ENCODE measurements at regions not wholly inside any gene's neighbourhood (a gene's known extent, or its start where the extent isn't known, plus 50 kb on each side); places are given as distances from the start of the nearest gene placed in this dataset.

DNA sequence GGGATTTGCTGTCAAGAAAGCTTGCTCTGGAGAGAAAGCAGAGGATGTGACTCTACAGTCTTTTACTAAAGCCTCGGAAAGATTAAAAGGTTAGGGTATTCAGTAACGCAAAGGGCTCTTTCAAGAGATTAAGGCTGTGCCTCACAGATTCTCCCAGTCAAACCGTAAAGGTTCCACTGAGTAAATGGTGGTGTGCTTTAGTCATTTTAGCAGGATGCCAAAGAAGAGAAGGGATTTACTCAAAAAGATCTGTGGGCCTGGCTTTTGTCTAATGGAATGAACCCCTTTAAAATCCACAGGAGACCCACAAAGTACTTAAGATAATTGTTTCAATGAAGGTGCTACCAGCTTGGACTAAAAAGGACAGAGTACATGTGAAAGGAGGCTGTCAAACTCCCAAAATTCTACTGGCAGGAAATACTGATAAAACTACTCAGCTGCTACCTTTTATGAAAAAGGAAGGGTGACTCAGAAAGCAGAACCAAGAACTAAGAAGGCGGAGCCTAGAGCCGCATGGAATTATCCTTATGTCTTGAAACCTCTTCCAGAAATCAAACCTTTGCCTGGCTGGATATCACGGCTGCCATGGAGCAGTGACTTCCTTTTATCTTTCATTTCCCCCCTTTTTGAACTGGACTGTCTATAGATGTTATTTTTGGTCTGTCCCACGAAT, 670.2 kb upstream of the ZEB2 start:
- Histone ChIP-seq H3K27ac (ENCODE audit: low read depth, low read length) (no peak overlapping the region), H3K9me3 (ENCODE audit: control insufficient read depth in 1 of 2, insufficient read depth in 1 of 2, low read depth in 1 of 2, low read length in 2 of 2) (no peaks in the 10 kb centered on the region), H3K79me2 (ENCODE audit: insufficient read depth, low read length) (no peaks in the 10 kb centered on the region), H3K4me2 (ENCODE audit: low read length) (no peak overlapping the region), H3K4me3 (replicated peaks in 1 of 2; ENCODE audit: low read depth in 1 of 2, low read length in 2 of 2) (no peak overlapping the region), H3K36me3 (ENCODE audit: control insufficient read depth in 1 of 2, insufficient read depth in 2 of 2, low read length in 2 of 2) (no peaks in the 10 kb centered on the region), H3K9me2 (ENCODE audit: insufficient read depth) (no peaks in the 10 kb centered on the region), H3K9ac (ENCODE audit: low read length) (no peak overlapping the region), H4K20me1 (ENCODE audit: insufficient read depth) (no peaks in the 10 kb centered on the region), H3K4me1 (ENCODE audit: control insufficient read depth in 1 of 2, insufficient read depth in 2 of 2, low read length in 2 of 2) (no peaks in the 10 kb centered on the region), H3K27me3 (ENCODE audit: insufficient read depth, low read length) (no peaks in the 10 kb centered on the region), H2AFZ (ENCODE audit: low read depth, low read length, poor library complexity, severe bottlenecking) (no peak overlapping the region)
- RAD21 ChIA-PET (ENCODE audit: low non-redundant PET in 1 of 2, low total read pairs in 2 of 2, uncharacterized antibody in 2 of 2, unreplicated experiment in 2 of 2): no interaction called here
- POLR2A ChIA-PET: no interaction called here
- intact Hi-C loops (cut with micrococcal nuclease): no loop called here
- TF ChIP-seq FOSL1 (IDR thresholded peaks at IDR 0.05; ENCODE audit: low read depth) (no peak), CEBPB (IDR thresholded peaks at IDR 0.05; ENCODE audit: low read depth) (no peak), TCF7L2 (IDR thresholded peaks at IDR 0.05; ENCODE audit: borderline replicate concordance, extremely low read depth, insufficient read depth, insufficient read length) (no peak), POLR2A (IDR thresholded peaks at IDR 0.05; ENCODE audit: borderline replicate concordance, extremely low read depth, insufficient read depth, insufficient read length) (no peak)
- TF ChIP-seq, protein P1, sequence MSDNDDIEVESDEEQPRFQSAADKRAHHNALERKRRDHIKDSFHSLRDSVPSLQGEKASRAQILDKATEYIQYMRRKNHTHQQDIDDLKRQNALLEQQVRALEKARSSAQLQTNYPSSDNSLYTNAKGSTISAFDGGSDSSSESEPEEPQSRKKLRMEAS (IDR thresholded peaks at IDR 0.05): no peak
- TF ChIP-seq, protein P2, sequence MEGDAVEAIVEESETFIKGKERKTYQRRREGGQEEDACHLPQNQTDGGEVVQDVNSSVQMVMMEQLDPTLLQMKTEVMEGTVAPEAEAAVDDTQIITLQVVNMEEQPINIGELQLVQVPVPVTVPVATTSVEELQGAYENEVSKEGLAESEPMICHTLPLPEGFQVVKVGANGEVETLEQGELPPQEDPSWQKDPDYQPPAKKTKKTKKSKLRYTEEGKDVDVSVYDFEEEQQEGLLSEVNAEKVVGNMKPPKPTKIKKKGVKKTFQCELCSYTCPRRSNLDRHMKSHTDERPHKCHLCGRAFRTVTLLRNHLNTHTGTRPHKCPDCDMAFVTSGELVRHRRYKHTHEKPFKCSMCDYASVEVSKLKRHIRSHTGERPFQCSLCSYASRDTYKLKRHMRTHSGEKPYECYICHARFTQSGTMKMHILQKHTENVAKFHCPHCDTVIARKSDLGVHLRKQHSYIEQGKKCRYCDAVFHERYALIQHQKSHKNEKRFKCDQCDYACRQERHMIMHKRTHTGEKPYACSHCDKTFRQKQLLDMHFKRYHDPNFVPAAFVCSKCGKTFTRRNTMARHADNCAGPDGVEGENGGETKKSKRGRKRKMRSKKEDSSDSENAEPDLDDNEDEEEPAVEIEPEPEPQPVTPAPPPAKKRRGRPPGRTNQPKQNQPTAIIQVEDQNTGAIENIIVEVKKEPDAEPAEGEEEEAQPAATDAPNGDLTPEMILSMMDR (IDR thresholded peaks at IDR 0.05 in 2 of 3, conservative IDR thresholded peaks at IDR 0.05 in 1 of 3; ENCODE audit: borderline replicate concordance in 1 of 3, insufficient read depth in 1 of 3, low read depth in 2 of 3, low read length in 2 of 3): no peak
- ATAC-seq: no peak
- BruUV-seq (replicated peaks): no TSS peak
- CTCF ChIA-PET: no interaction called here
- no peak for DNase-seq (ENCODE audit: low read depth, low spot score)

DNA sequence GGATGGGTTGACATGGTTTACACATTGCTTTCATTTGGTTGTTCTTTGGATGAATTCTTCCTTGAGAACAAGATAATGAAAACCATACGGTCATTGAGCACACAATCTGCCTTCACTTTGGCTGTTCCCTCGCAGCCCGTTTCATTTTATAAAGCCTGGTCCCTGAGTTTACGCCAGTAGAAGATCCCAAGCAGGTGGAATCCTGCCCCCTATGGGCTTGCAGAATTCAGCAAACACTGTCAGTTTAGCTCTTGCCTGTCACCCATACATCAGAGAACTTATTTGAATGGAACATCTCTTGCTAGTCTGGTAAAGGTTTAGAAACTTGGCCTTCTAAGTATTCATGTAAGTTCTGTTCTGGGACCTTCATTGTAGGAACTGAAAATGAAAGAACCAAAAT, 666.4 kb upstream of the ZEB2 start:
- Histone ChIP-seq H3K9ac (ENCODE audit: low read length) (no peak overlapping the region), H3K27ac (ENCODE audit: low read depth, low read length) (no peak overlapping the region), H3K4me2 (ENCODE audit: low read length) (no peak overlapping the region), H3K79me2 (ENCODE audit: insufficient read depth, low read length) (no peaks in the 10 kb centered on the region), H3K4me1 (ENCODE audit: control insufficient read depth in 1 of 2, insufficient read depth in 2 of 2, low read length in 2 of 2) (no peaks in the 10 kb centered on the region), H4K20me1 (ENCODE audit: insufficient read depth) (no peaks in the 10 kb centered on the region), H2AFZ (ENCODE audit: low read depth, low read length, poor library complexity, severe bottlenecking) (no peak overlapping the region), H3K27me3 (ENCODE audit: insufficient read depth, low read length) (no peaks in the 10 kb centered on the region), H3K9me2 (ENCODE audit: insufficient read depth) (0 out of 2 replicates have a peak, but pooled peaks cover 3% of the 10 kb centered on the region), H3K4me3 (replicated peaks in 1 of 2; ENCODE audit: low read depth in 1 of 2, low read length in 2 of 2) (no peak overlapping the region), H3K36me3 (ENCODE audit: control insufficient read depth in 1 of 2, insufficient read depth in 2 of 2, low read length in 2 of 2) (no peaks in the 10 kb centered on the region), H3K9me3 (ENCODE audit: control insufficient read depth in 1 of 2, insufficient read depth in 1 of 2, low read depth in 1 of 2, low read length in 2 of 2) (no peaks in the 10 kb centered on the region)
- ChIA-PET POLR2A (no interaction called here), RAD21 (ENCODE audit: low non-redundant PET in 1 of 2, low total read pairs in 2 of 2, uncharacterized antibody in 2 of 2, unreplicated experiment in 2 of 2) (no interaction called here), CTCF (no interaction called here)
- DNase-seq (ENCODE audit: low read depth, low spot score): no peak
- intact Hi-C loops (cut with micrococcal nuclease): no loop called here
- no TSS peak for BruUV-seq (replicated peaks)
- TF ChIP-seq CBX3 (IDR thresholded peaks at IDR 0.05; ENCODE audit: low read depth): no peak
- TF ChIP-seq, protein P2 (IDR thresholded peaks at IDR 0.05 in 2 of 3, conservative IDR thresholded peaks at IDR 0.05 in 1 of 3; ENCODE audit: borderline replicate concordance in 1 of 3, insufficient read depth in 1 of 3, low read depth in 2 of 3, low read length in 2 of 3): peak in 2 of 3 experiments; percentile 40 to 45; a peak in 3 of 6 replicates
- no peak for TF ChIP-seq POLR2A (IDR thresholded peaks at IDR 0.05; ENCODE audit: borderline replicate concordance, extremely low read depth, insufficient read depth, insufficient read length)
- peak; percentile 11; the same call in 1 of the 2 replicates for TF ChIP-seq RAD21 (IDR thresholded peaks at IDR 0.05; ENCODE audit: low read depth)
- ATAC-seq: no peak
